Thoracic aorta (tissue), 2 donors: ENCODE measurements at regions not wholly inside any gene's neighbourhood (a gene's known extent, or its start where the extent isn't known, plus 50 kb on each side); places are given as distances from the start of the nearest gene placed in this dataset.
"Not testable (repeated sequence)": the region's sequence is repeated elsewhere in the genome, so short reads cannot be mapped to it uniquely, and the experiment has no call there.

Source experiments
- ATAC-seq: fragments of 150-250 bp; one replicate; pipeline ENCODE4 v1.8.0; 2017; ENCODE audit warnings: low read depth; ENCODE audit not compliant: insufficient number of reproducible peaks, low FRiP score
- DNase-seq: peaks from one replicate; pipeline ENCODE4 v3.0.0-alpha.2; 2020; ENCODE audit warnings: low spot score
- H3K27ac ChIP-seq, 2 donors: fragments of 200-600 bp; sonication (generic); 1 replicate in 1 of 2; 2 replicates in 1 of 2; pipeline ENCODE4 v1.5.1; 2016; ENCODE audit warnings: mild to moderate bottlenecking in 2 of 2, moderate library complexity in 2 of 2
- H3K27me3 ChIP-seq: fragments of 200-600 bp; sonication (generic); replicated peaks from 2 replicates; pipeline ENCODE4 v1.6.0; 2016; ENCODE audit warnings: mild to moderate bottlenecking; ENCODE audit not compliant: insufficient read depth
- H3K36me3 ChIP-seq: fragments of 200-600 bp; sonication (generic); one replicate; pipeline ENCODE4 v1.5.1; 2016
- H3K4me1 ChIP-seq, 2 donors: fragments of 200-600 bp; sonication (generic); 1 replicate in 1 of 2; 2 replicates in 1 of 2; pipeline versions ENCODE4 v1.5.1 to v1.6.0; 2016; ENCODE audit warnings: low read depth in 2 of 2, mild to moderate bottlenecking in 1 of 2; ENCODE audit not compliant: control insufficient read depth in 1 of 2
- H3K4me3 ChIP-seq: fragments of 200-600 bp; sonication (generic); 2 replicates; pipeline ENCODE4 v1.5.1; 2016; ENCODE audit warnings: mild to moderate bottlenecking
- H3K9me3 ChIP-seq: fragments of 200-600 bp; sonication (generic); 2 replicates; pipeline ENCODE4 v1.5.1; 2016
- TF ChIP-seq, protein P1 (sequence below): fragments of 200-600 bp; sonication (generic); IDR thresholded peaks from one replicate; pipeline ENCODE4 v1.5.1; 2019; ENCODE audit warnings: antibody characterized with exemption

DNA sequence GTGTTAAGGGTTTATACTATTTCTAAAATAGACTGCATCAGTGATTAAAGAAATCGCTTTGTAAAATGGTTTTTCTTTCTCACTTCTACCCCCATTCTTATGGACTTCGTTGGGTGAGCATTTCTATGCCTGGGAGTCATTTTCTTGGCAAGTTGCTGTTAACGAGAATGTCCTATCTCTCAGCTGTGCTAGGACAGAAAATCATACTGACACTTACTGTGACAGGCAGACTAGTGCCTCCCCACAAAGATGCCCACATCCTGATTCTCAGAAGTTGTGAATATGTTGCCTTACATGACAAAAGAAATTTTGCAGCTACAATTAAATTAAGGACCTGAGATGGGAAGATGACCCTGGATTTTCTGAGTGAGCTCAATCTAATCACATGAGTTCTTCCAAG lies 65.1 kb upstream of the NMUR2 start:
- no peaks in the 10 kb centered on the region for H3K4me1 ChIP-seq
- no peak overlapping the region for H3K4me3 ChIP-seq
- no peaks in the 10 kb centered on the region for H3K9me3 ChIP-seq
- ATAC-seq (no peak), DNase-seq (no peak)
- H3K27me3 ChIP-seq = no peaks in the 10 kb centered on the region
- TF ChIP-seq, protein P1, sequence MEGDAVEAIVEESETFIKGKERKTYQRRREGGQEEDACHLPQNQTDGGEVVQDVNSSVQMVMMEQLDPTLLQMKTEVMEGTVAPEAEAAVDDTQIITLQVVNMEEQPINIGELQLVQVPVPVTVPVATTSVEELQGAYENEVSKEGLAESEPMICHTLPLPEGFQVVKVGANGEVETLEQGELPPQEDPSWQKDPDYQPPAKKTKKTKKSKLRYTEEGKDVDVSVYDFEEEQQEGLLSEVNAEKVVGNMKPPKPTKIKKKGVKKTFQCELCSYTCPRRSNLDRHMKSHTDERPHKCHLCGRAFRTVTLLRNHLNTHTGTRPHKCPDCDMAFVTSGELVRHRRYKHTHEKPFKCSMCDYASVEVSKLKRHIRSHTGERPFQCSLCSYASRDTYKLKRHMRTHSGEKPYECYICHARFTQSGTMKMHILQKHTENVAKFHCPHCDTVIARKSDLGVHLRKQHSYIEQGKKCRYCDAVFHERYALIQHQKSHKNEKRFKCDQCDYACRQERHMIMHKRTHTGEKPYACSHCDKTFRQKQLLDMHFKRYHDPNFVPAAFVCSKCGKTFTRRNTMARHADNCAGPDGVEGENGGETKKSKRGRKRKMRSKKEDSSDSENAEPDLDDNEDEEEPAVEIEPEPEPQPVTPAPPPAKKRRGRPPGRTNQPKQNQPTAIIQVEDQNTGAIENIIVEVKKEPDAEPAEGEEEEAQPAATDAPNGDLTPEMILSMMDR = no peak
- no peak overlapping the region for H3K27ac ChIP-seq
- no peaks in the 10 kb centered on the region for H3K36me3 ChIP-seq

DNA sequence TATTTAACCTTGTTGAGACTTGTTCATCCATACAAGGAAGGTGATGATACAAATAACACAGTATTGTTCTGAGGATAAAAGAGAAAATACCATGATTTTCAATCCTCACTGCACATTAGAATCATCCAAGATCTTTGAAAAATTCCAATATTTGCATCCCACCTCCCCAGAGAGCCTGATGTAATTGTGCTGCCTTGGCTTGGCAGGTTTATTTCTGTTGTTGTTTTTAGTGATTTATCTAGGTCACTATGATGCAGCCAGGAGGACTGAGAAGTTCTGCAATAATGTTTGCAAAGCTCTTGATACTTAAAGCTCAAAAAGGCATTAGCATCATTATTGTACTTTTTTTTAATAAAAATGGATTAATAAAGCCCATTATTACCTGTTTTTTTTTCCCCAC lies 67.0 kb upstream of the NMUR2 start:
- no peak for DNase-seq
- no peak for ATAC-seq
- no peaks in the 10 kb centered on the region for H3K27me3 ChIP-seq
- no peak overlapping the region for H3K4me3 ChIP-seq
- H3K4me1 ChIP-seq = no peaks in the 10 kb centered on the region
- no peaks in the 10 kb centered on the region for H3K36me3 ChIP-seq
- TF ChIP-seq, protein P1 = no peak
- H3K27ac ChIP-seq = no peak overlapping the region
- H3K9me3 ChIP-seq = no peaks in the 10 kb centered on the region

- DNase-seq (no peak), ATAC-seq (no peak)
- Histone ChIP-seq H3K27ac (no peak overlapping the region), H3K4me3 (no peak overlapping the region), H3K4me1 (no peaks in the 10 kb centered on the region), H3K9me3 (no peaks in the 10 kb centered on the region), H3K36me3 (no peaks in the 10 kb centered on the region), H3K27me3 (no peaks in the 10 kb centered on the region)
- TF ChIP-seq, protein P1 = no peak
These were observed 69.9 kb upstream of the NMUR2 start for GRCh38 chr5:152474961-152475360.

- no peak for DNase-seq
- H3K9me3 ChIP-seq = no peaks in the 10 kb centered on the region
- no peak overlapping the region for H3K4me3 ChIP-seq
- TF ChIP-seq, protein P1 = no peak
- no peaks in the 10 kb centered on the region for H3K27me3 ChIP-seq
- H3K36me3 ChIP-seq = no peaks in the 10 kb centered on the region
- no peak for ATAC-seq
- no peaks in the 10 kb centered on the region for H3K4me1 ChIP-seq
- H3K27ac ChIP-seq = no peak overlapping the region
These were observed 72.5 kb upstream of the NMUR2 start for GRCh38 chr5:152477536-152477935.

DNA sequence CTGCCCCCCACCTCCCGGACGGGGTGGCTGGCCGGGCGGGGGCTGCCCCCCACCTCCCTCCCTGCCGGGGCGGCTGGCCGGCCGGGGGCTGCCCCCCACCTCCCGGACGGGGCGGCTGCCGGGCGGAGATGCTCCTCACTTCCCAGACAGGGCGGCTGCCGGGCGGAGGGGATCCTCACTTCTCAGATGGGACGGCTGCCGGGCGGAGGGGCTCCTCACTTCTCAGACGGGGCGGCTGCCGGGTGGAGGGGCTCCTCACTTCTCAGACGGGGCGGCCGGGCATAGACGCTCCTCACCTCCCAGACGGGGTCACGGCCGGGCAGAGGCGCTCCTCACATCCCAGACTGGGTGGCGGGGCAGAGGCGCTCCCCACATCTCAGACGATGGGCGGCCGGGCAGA lies 74.8 kb upstream of the NMUR2 start:
- not testable (repeated sequence) for H3K4me1 ChIP-seq, ATAC-seq, H3K36me3 ChIP-seq, H3K4me3 ChIP-seq, H3K27ac ChIP-seq, DNase-seq, H3K9me3 ChIP-seq, H3K27me3 ChIP-seq

DNA sequence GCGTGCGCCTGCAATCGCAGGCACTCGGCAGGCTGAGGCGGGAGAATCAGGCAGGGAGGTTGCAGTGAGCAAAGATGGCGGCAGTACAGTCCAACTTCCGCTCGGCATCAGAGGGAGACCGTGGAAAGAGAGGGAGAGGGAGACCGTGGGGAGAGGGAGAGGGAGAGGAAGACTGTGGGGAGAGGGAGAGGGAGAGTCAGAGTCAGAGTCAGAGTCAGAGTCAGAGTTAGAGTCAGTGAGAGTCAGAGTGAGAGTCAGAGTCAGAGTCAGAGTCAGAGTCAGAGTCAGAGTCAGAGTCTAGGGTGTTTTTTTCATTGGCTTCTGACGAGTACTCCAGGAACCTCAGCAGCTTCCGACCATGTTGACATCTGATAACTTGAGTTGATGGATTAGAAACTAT lies 75.6 kb upstream of the NMUR2 start:
- not testable (repeated sequence) for H3K27ac ChIP-seq, H3K36me3 ChIP-seq, H3K4me1 ChIP-seq, DNase-seq, H3K27me3 ChIP-seq, ATAC-seq, H3K4me3 ChIP-seq, H3K9me3 ChIP-seq
